Loucy (cell line): ENCODE measurements at regions not wholly inside any gene's neighbourhood (a gene's known extent, or its start where the extent isn't known, plus 50 kb on each side); places are given as distances from the start of the nearest gene placed in this dataset.

Source experiments
- CTCF ChIP-seq: fragments of 200-600 bp; sonication (generic); conservative IDR thresholded peaks from 2 replicates; pipeline ENCODE4 v1.5.1; 2014; ENCODE audit warnings: mild to moderate bottlenecking, antibody characterized with exemption, low read length
- EZH2phosphoT487 ChIP-seq: fragments of 200-600 bp; IDR thresholded peaks from 2 replicates; pipeline ENCODE4 v1.6.1; 2018; ENCODE audit warnings: antibody characterized with exemption, mild to moderate bottlenecking, moderate library complexity, borderline replicate concordance

GRCh38 chr2:41928526-41928925, 119.3 kb upstream of the PKDCC start:
- TF ChIP-seq CTCF: no peak
- no peak for TF ChIP-seq EZH2phosphoT487
